ENCODE measurements at regions not wholly inside any gene's neighbourhood (a gene's known extent, or its start where the extent isn't known, plus 50 kb on each side); places are given as distances from the start of the nearest gene placed in this dataset.

DNA sequence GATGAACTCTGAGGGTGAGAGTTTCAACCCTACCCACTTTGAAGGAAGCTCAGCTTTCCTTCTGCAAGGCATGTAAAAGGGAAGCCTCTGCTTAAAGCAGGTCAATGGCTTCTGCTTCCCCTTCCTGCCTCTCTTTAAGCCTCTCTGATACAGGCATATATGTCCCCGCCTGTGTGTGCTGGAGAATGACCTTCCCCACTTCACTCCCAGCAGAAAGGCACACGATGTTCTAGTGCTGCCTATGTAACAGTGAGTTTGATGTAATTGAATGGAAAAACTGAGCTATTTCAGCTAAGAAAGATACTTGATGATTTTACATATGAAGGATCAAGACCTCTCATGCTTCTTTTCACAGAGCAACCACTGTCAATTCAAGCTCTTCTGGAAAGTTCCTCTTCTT is 632.2 kb downstream of the HACE1 start:
- no peaks in the 10 kb centered on the region for H3K27me3 ChIP-seq
- peak overlapping the region; percentile 63 for H3K27ac ChIP-seq
- TF ChIP-seq, protein P1, sequence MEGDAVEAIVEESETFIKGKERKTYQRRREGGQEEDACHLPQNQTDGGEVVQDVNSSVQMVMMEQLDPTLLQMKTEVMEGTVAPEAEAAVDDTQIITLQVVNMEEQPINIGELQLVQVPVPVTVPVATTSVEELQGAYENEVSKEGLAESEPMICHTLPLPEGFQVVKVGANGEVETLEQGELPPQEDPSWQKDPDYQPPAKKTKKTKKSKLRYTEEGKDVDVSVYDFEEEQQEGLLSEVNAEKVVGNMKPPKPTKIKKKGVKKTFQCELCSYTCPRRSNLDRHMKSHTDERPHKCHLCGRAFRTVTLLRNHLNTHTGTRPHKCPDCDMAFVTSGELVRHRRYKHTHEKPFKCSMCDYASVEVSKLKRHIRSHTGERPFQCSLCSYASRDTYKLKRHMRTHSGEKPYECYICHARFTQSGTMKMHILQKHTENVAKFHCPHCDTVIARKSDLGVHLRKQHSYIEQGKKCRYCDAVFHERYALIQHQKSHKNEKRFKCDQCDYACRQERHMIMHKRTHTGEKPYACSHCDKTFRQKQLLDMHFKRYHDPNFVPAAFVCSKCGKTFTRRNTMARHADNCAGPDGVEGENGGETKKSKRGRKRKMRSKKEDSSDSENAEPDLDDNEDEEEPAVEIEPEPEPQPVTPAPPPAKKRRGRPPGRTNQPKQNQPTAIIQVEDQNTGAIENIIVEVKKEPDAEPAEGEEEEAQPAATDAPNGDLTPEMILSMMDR (IDR thresholded peaks at IDR 0.05; ENCODE audit: low read depth, low read length), result no peak
- H3K9me3 ChIP-seq (ENCODE audit: low read depth), result no peaks in the 10 kb centered on the region
- no peaks in the 10 kb centered on the region for H3K36me3 ChIP-seq
- no peak overlapping the region for H3K4me3 ChIP-seq
- peak in 1 of 2 donors; percentile 33 for DNase-seq (ENCODE audit: low read depth in 1 of 2, low spot score in 1 of 2)
- peaks cover 25% of the 10 kb centered on the region for H3K4me1 ChIP-seq (ENCODE audit: low read depth)

DNA sequence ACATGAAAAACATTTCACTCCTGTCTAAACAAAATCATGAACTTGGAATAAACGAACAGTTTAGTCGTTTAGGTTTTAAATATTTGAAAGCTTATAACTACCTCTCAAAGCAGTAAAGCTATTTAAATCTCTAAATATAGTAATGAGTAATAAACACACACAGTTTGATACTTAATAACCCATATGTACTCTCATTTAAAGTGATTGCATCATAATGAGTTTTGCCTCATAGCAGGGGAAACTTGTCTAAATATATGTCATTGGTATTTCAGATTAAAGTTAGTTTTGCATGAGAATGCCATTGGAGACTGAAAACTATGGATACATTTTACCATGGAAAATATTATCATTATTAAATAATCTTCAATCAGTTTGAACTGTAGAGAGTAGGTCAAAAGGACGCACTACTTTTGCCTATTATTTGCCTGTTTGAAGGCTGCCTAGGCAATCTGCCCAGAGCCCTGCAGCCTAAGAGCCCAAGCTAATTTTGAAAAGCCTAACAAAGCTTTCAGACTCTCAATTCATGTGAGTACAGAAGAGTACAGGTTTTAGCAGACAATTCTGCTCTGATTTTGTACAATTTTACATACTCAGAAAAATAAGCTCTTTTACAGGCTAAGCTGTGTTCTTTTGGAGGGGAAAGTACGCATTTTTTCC is 632.8 kb downstream of the HACE1 start:
- peaks cover 25% of the 10 kb centered on the region for H3K4me1 ChIP-seq (ENCODE audit: low read depth)
- no peaks in the 10 kb centered on the region for H3K27me3 ChIP-seq
- peak overlapping the region; percentile 63 for H3K27ac ChIP-seq
- H3K9me3 ChIP-seq (ENCODE audit: low read depth), result no peaks in the 10 kb centered on the region
- H3K4me3 ChIP-seq, result no peak overlapping the region
- peak in 1 of 2 donors; percentile 3 for DNase-seq (ENCODE audit: low read depth in 1 of 2, low spot score in 1 of 2)
- no peaks in the 10 kb centered on the region for H3K36me3 ChIP-seq
- TF ChIP-seq, protein P1 (IDR thresholded peaks at IDR 0.05; ENCODE audit: low read depth, low read length), result no peak

DNA sequence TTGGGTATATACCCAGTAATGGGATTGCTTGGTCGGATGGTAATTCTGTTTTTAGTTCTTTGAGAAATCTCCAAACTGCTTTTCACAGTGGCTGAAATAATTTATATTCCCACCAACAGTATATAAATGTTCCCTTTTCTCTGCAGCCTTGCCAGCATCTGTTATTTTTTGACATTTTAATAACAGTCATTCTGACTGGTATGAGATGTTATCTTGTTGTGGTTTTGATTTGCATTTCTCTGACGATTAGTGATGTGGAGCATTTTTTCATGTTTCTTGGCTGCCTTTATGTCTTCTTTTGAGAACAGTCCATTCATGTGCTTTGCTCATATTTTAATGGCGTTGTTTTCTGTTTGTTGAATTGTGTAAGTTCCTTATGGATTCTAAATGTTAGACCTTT is 641.6 kb downstream of the HACE1 start:
- no peaks in the 10 kb centered on the region for H3K9me3 ChIP-seq (ENCODE audit: low read depth)
- peak in 1 of 2 donors; percentile 6 for DNase-seq (ENCODE audit: low read depth in 1 of 2, low spot score in 1 of 2)
- H3K27me3 ChIP-seq, result no peaks in the 10 kb centered on the region
- H3K27ac ChIP-seq, result no peak overlapping the region
- no peak overlapping the region for H3K4me3 ChIP-seq
- no peaks in the 10 kb centered on the region for H3K36me3 ChIP-seq
- H3K4me1 ChIP-seq (ENCODE audit: low read depth), result peaks cover 10% of the 10 kb centered on the region
- TF ChIP-seq, protein P1 (IDR thresholded peaks at IDR 0.05; ENCODE audit: low read depth, low read length), result no peak

- H3K27ac ChIP-seq, result no peak overlapping the region
- peaks cover 10% of the 10 kb centered on the region for H3K4me1 ChIP-seq (ENCODE audit: low read depth)
- no peak overlapping the region for H3K4me3 ChIP-seq
- no peaks in the 10 kb centered on the region for H3K36me3 ChIP-seq
- TF ChIP-seq, protein P1 (IDR thresholded peaks at IDR 0.05; ENCODE audit: low read depth, low read length), result no peak
- no peaks in the 10 kb centered on the region for H3K9me3 ChIP-seq (ENCODE audit: low read depth)
- peak in 1 of 2 donors; percentile 28 for DNase-seq (ENCODE audit: low read depth in 1 of 2, low spot score in 1 of 2)
- H3K27me3 ChIP-seq, result no peaks in the 10 kb centered on the region
Observed at GRCh38 chr6:104214901-104215300, 644.8 kb downstream of the HACE1 start.

GRCh38 chr6:104212977-104213668 is 646.6 kb downstream of the HACE1 start:
- TF ChIP-seq, protein P1 (IDR thresholded peaks at IDR 0.05; ENCODE audit: low read depth, low read length), result no peak
- H3K4me1 ChIP-seq (ENCODE audit: low read depth), result peaks cover 10% of the 10 kb centered on the region
- no peak overlapping the region for H3K4me3 ChIP-seq

More at GRCh38 chr6:104212977-104213668, 646.6 kb downstream of the HACE1 start:
- Histone ChIP-seq H3K27me3 (no peaks in the 10 kb centered on the region), H3K36me3 (no peaks in the 10 kb centered on the region), H3K9me3 (ENCODE audit: low read depth) (no peaks in the 10 kb centered on the region), H3K27ac (no peak overlapping the region)
- no peak for DNase-seq (ENCODE audit: low read depth in 1 of 2, low spot score in 1 of 2)
